ENCODE measurements at regions not wholly inside any gene's neighbourhood (a gene's known extent, or its start where the extent isn't known, plus 50 kb on each side); places are given as distances from the start of the nearest gene placed in this dataset.

DNA sequence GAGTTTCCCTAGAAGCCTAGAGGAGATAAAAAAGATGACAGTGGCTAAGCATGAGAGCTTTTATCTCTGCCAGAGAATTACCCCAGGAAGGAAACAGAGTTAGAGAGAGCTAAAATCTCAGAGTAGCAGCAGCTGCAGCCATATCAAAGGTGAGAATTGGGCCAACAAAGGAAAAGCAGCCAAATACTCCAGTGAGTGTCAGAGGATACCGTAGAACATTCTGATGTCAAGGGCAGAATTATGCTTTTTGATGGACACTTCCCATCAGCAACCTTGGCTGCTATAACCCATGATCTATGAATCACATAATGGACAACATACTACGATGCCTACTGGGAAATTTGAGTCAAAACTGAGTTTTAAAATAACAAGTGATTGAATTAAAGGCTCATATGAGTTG lies 405.8 kb upstream of the CPEB2 start:
- Mint-ChIP-seq H3K27me3 (no peaks in the 10 kb centered on the region), H3K9me3 (peaks cover 0 to 5% (median 0%) of the 10 kb centered on the region in 7 donors)
- H3K27ac ChIP-seq (ENCODE audit: insufficient read depth, low read length, poor library complexity, severe bottlenecking): no peak overlapping the region

DNA sequence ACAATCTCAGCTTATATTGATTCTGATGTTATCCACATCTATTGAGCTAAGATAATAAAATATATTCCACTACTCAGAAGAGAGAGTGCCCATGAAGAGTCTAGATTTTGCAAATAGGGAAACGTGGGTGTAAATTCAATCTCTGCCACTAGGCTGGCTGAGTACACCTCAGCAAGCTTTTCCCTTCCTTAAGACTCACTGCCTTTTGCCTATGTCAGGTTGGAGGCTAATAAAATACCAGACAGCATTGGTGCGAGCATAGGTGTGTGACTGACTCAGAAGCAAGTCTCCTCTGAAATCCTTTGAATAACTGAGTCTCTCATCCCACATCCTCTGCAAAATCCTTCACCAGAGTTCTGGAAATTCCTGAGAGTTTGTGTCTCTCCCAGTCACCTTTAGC lies 405.4 kb upstream of the CPEB2 start:
- no peak for DNase-seq
- Histone ChIP-seq H3K27me3 (ENCODE audit: control insufficient read depth, insufficient read depth, low read length) (no peaks in the 10 kb centered on the region), H3K4me3 (ENCODE audit: low read depth, low read length) (no peak overlapping the region), H3K36me3 (ENCODE audit: control insufficient read depth, insufficient read depth, low read length) (no peaks in the 10 kb centered on the region), H3K4me1 (ENCODE audit: control insufficient read depth, insufficient read depth, low read length, poor library complexity, severe bottlenecking) (no peaks in the 10 kb centered on the region), H3K27ac (ENCODE audit: insufficient read depth, low read length, poor library complexity, severe bottlenecking) (no peak overlapping the region), H3K9me3 (ENCODE audit: control insufficient read depth in 2 of 2, low read length in 2 of 2) (no peaks in the 10 kb centered on the region)
- Mint-ChIP-seq H3K4me1 (no peaks in the 10 kb centered on the region), H3K27me3 (no peaks in the 10 kb centered on the region), H3K9me3 (peaks cover 0 to 5% (median 0%) of the 10 kb centered on the region in 7 donors), H3K4me3 (no peak overlapping the region), H3K27ac (no peak overlapping the region), H3K36me3 (no peaks in the 10 kb centered on the region)
- ATAC-seq (ENCODE audit: low read depth in 2 of 2): no peak

More for the DNA sequence above, 405.8 kb upstream of the CPEB2 start:
- H3K36me3 ChIP-seq (ENCODE audit: control insufficient read depth, insufficient read depth, low read length): no peaks in the 10 kb centered on the region
- ATAC-seq (ENCODE audit: low read depth in 2 of 2) (no peak), DNase-seq (no peak)
- no peak overlapping the region for H3K4me3 ChIP-seq (ENCODE audit: low read depth, low read length)
- H3K27me3 ChIP-seq (ENCODE audit: control insufficient read depth, insufficient read depth, low read length): no peaks in the 10 kb centered on the region
- Mint-ChIP-seq H3K4me3 (no peak overlapping the region), H3K36me3 (no peaks in the 10 kb centered on the region), H3K4me1 (no peaks in the 10 kb centered on the region), H3K27ac (no peak overlapping the region)
- H3K9me3 ChIP-seq (ENCODE audit: control insufficient read depth in 2 of 2, low read length in 2 of 2): no peaks in the 10 kb centered on the region
- no peaks in the 10 kb centered on the region for H3K4me1 ChIP-seq (ENCODE audit: control insufficient read depth, insufficient read depth, low read length, poor library complexity, severe bottlenecking)

DNA sequence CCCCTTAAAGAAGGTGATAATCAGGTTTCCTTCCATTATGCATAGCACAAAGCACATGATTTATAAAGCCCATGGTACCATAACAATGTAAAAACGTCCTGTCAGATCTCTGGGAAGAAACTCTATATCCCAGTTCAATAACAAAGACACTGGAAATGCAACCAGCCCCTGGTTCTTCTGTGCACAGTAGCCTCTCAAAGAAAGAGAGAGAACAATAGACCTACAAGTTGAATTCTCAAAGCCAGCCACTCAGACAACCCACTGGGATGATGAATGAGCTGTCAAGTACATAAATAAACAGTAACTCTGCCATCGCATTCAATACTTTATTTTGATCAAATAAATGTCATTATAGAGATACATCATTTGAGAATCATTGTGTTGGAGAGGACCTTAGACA lies 400.1 kb upstream of the CPEB2 start:
- Histone ChIP-seq H3K27ac (ENCODE audit: insufficient read depth, low read length, poor library complexity, severe bottlenecking) (no peak overlapping the region), H3K27me3 (ENCODE audit: control insufficient read depth, insufficient read depth, low read length) (no peaks in the 10 kb centered on the region), H3K4me3 (ENCODE audit: low read depth, low read length) (no peak overlapping the region), H3K9me3 (ENCODE audit: control insufficient read depth in 2 of 2, low read length in 2 of 2) (no peaks in the 10 kb centered on the region), H3K4me1 (ENCODE audit: control insufficient read depth, insufficient read depth, low read length, poor library complexity, severe bottlenecking) (no peaks in the 10 kb centered on the region), H3K36me3 (ENCODE audit: control insufficient read depth, insufficient read depth, low read length) (no peaks in the 10 kb centered on the region)
- Mint-ChIP-seq H3K27me3 (no peaks in the 10 kb centered on the region), H3K9me3 (peaks cover 0 to 5% (median 1%) of the 10 kb centered on the region in 7 donors), H3K27ac (no peak overlapping the region), H3K4me1 (no peaks in the 10 kb centered on the region), H3K36me3 (no peaks in the 10 kb centered on the region), H3K4me3 (no peak overlapping the region)
- ATAC-seq (ENCODE audit: low read depth in 2 of 2) (no peak), DNase-seq (no peak)

DNA sequence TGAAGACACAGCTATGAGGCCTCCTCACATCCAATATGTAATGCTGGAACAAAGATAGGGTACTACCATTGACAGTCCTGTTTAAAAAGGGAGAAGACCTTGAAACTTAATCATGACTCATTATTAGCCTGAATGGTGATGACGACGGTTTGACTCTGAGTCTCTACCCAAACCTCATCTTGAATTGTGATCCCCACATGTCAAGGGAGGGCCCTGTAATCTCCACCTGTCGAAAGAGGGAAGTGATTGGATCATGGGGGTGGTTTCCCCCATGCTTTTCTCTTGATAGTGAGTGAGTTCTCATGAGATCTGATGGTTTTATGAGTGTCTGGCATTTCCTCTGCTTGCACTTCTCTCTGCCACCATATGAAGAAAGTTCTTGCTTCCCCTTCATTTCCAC lies 395.3 kb upstream of the CPEB2 start:
- H3K4me1 ChIP-seq (ENCODE audit: control insufficient read depth, insufficient read depth, low read length, poor library complexity, severe bottlenecking): no peaks in the 10 kb centered on the region
- no peaks in the 10 kb centered on the region for H3K4me1 Mint-ChIP-seq
- no peaks in the 10 kb centered on the region for H3K27me3 Mint-ChIP-seq
- H3K27ac ChIP-seq (ENCODE audit: insufficient read depth, low read length, poor library complexity, severe bottlenecking): no peak overlapping the region
- no peaks in the 10 kb centered on the region for H3K36me3 Mint-ChIP-seq
- no peaks in the 10 kb centered on the region for H3K27me3 ChIP-seq (ENCODE audit: control insufficient read depth, insufficient read depth, low read length)
- peaks cover 0 to 5% (median 0%) of the 10 kb centered on the region in 7 donors for H3K9me3 Mint-ChIP-seq
- ATAC-seq (ENCODE audit: low read depth in 2 of 2) (no peak), DNase-seq (no peak)
- H3K27ac Mint-ChIP-seq: no peak overlapping the region
- no peak overlapping the region for H3K4me3 Mint-ChIP-seq
- no peaks in the 10 kb centered on the region for H3K9me3 ChIP-seq (ENCODE audit: control insufficient read depth in 2 of 2, low read length in 2 of 2)
- no peak overlapping the region for H3K4me3 ChIP-seq (ENCODE audit: low read depth, low read length)
- no peaks in the 10 kb centered on the region for H3K36me3 ChIP-seq (ENCODE audit: control insufficient read depth, insufficient read depth, low read length)

DNA sequence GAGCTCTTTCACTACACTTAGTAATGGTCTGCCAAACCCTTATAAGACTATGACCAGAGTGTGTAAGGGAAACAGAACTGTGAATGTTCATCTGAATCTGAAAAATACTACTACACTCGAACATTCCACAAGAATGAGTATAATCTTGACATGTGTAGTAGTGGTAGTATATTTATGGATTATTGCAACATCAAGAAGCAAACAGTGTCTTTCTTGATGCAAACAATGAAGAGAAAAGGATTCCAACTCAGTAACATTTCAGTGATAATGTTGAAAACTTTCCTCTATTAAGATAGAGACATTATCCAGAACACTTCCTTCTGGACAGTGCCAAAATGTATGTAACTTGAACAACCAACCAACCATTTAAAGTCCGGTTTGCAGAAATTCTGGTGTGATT lies 394.7 kb upstream of the CPEB2 start:
- peaks cover 0 to 5% (median 0%) of the 10 kb centered on the region in 7 donors for H3K9me3 Mint-ChIP-seq
- Histone ChIP-seq H3K27me3 (ENCODE audit: control insufficient read depth, insufficient read depth, low read length) (no peaks in the 10 kb centered on the region), H3K27ac (ENCODE audit: insufficient read depth, low read length, poor library complexity, severe bottlenecking) (no peak overlapping the region), H3K4me1 (ENCODE audit: control insufficient read depth, insufficient read depth, low read length, poor library complexity, severe bottlenecking) (no peaks in the 10 kb centered on the region), H3K9me3 (ENCODE audit: control insufficient read depth in 2 of 2, low read length in 2 of 2) (no peaks in the 10 kb centered on the region), H3K36me3 (ENCODE audit: control insufficient read depth, insufficient read depth, low read length) (no peaks in the 10 kb centered on the region), H3K4me3 (ENCODE audit: low read depth, low read length) (no peak overlapping the region)
- H3K27me3 Mint-ChIP-seq: no peaks in the 10 kb centered on the region
- ATAC-seq (ENCODE audit: low read depth in 2 of 2) (no peak), DNase-seq (no peak)
- H3K36me3 Mint-ChIP-seq: no peaks in the 10 kb centered on the region
- no peak overlapping the region for H3K4me3 Mint-ChIP-seq
- H3K4me1 Mint-ChIP-seq: no peaks in the 10 kb centered on the region
- H3K27ac Mint-ChIP-seq: no peak overlapping the region

DNA sequence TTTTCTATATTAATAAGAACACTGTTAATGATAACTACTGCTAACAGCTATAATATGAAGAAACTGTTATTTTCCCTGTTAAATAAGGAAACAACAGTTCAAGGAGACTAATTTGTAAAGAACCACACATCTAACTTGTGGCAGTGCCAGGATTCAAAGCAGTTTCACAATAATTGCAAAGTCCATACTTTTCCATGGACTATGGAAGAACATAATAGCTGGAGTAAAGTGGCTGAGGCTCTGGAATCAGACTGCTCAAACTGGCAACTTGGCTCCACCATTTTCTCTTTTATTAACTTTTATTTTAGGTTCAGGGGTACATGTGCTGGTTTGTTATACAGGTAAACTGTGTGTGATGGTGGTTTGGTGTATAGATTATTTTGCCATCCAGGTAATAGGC lies 393.7 kb upstream of the CPEB2 start:
- Mint-ChIP-seq H3K4me1 (no peaks in the 10 kb centered on the region), H3K4me3 (no peak overlapping the region), H3K27ac (no peak overlapping the region), H3K9me3 (peaks cover 0 to 5% (median under 1%) of the 10 kb centered on the region in 7 donors), H3K27me3 (no peaks in the 10 kb centered on the region), H3K36me3 (no peaks in the 10 kb centered on the region)
- H3K36me3 ChIP-seq (ENCODE audit: control insufficient read depth, insufficient read depth, low read length): no peaks in the 10 kb centered on the region
- ATAC-seq (ENCODE audit: low read depth in 2 of 2): no peak
- H3K4me1 ChIP-seq (ENCODE audit: control insufficient read depth, insufficient read depth, low read length, poor library complexity, severe bottlenecking): no peaks in the 10 kb centered on the region
- no peak overlapping the region for H3K4me3 ChIP-seq (ENCODE audit: low read depth, low read length)
- H3K27ac ChIP-seq (ENCODE audit: insufficient read depth, low read length, poor library complexity, severe bottlenecking): no peak overlapping the region
- H3K27me3 ChIP-seq (ENCODE audit: control insufficient read depth, insufficient read depth, low read length): no peaks in the 10 kb centered on the region
- no peak for DNase-seq
- no peaks in the 10 kb centered on the region for H3K9me3 ChIP-seq (ENCODE audit: control insufficient read depth in 2 of 2, low read length in 2 of 2)

DNA sequence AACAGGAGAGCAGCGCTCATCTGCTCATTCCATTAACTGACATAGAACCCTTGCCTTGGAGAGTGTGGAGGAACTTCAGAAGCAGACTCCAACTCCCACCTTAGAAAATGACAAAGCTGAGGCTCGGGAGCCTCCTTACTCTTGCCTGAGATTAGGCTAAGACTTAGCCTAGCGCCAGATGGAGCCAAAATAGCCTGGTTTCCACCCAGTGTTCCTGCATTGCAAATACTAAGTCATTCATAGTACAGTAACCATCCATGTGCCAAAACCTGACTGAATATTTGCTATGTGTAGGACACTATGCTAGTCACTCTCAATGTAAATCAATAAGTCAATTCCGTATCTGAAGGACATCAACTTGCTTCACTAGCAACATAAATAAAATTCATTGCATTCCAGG lies 387.4 kb upstream of the CPEB2 start:
- ATAC-seq (ENCODE audit: low read depth in 2 of 2): no peak
- no peak overlapping the region for H3K4me3 Mint-ChIP-seq
- H3K27ac Mint-ChIP-seq: no peak overlapping the region
- no peak for DNase-seq
- Histone ChIP-seq H3K27me3 (ENCODE audit: control insufficient read depth, insufficient read depth, low read length) (no peaks in the 10 kb centered on the region), H3K9me3 (ENCODE audit: control insufficient read depth in 2 of 2, low read length in 2 of 2) (no peaks in the 10 kb centered on the region), H3K36me3 (ENCODE audit: control insufficient read depth, insufficient read depth, low read length) (no peaks in the 10 kb centered on the region), H3K27ac (ENCODE audit: insufficient read depth, low read length, poor library complexity, severe bottlenecking) (no peak overlapping the region), H3K4me1 (ENCODE audit: control insufficient read depth, insufficient read depth, low read length, poor library complexity, severe bottlenecking) (no peaks in the 10 kb centered on the region), H3K4me3 (ENCODE audit: low read depth, low read length) (no peak overlapping the region)
- H3K4me1 Mint-ChIP-seq: no peaks in the 10 kb centered on the region
- H3K36me3 Mint-ChIP-seq: no peaks in the 10 kb centered on the region
- no peaks in the 10 kb centered on the region for H3K27me3 Mint-ChIP-seq
- H3K9me3 Mint-ChIP-seq: peaks cover 0 to 8% (median 0%) of the 10 kb centered on the region in 7 donors

DNA sequence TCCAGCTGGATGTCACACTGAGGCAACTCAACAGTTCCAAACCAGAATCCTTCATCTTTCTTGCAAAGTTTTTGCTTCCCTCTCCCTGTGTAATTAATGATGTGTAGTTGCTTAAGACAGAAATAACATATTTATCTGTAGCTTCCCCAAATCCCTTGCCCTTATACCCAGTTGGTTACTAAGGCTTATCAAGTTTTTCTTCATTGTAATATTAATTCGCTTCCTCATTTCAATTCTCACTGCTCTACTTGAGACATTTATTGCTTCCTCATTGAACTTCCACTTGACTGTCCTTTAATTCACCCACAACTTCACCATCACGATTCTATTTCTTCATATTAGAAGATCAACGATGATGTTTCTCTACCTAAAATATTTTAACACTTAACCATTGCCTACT lies 386.6 kb upstream of the CPEB2 start:
- Mint-ChIP-seq H3K4me1 (no peaks in the 10 kb centered on the region), H3K36me3 (no peaks in the 10 kb centered on the region), H3K27me3 (no peaks in the 10 kb centered on the region), H3K27ac (no peak overlapping the region), H3K4me3 (no peak overlapping the region), H3K9me3 (peaks cover 0 to 6% (median 0%) of the 10 kb centered on the region in 7 donors)
- no peaks in the 10 kb centered on the region for H3K4me1 ChIP-seq (ENCODE audit: control insufficient read depth, insufficient read depth, low read length, poor library complexity, severe bottlenecking)
- no peaks in the 10 kb centered on the region for H3K9me3 ChIP-seq (ENCODE audit: control insufficient read depth in 2 of 2, low read length in 2 of 2)
- H3K27ac ChIP-seq (ENCODE audit: insufficient read depth, low read length, poor library complexity, severe bottlenecking): no peak overlapping the region
- ATAC-seq (ENCODE audit: low read depth in 2 of 2) (no peak), DNase-seq (no peak)
- no peak overlapping the region for H3K4me3 ChIP-seq (ENCODE audit: low read depth, low read length)
- H3K27me3 ChIP-seq (ENCODE audit: control insufficient read depth, insufficient read depth, low read length): no peaks in the 10 kb centered on the region
- no peaks in the 10 kb centered on the region for H3K36me3 ChIP-seq (ENCODE audit: control insufficient read depth, insufficient read depth, low read length)

Measured in CD4-positive, CD25-positive, alpha-beta regulatory T cell (primary cell).